GM12892 (cell line): ENCODE measurements at regions not wholly inside any gene's neighbourhood (a gene's known extent, or its start where the extent isn't known, plus 50 kb on each side); places are given as distances from the start of the nearest gene placed in this dataset.

Experiments used
- POLR2A ChIP-seq: IDR thresholded peaks from 2 replicates; pipeline ENCODE4 v1.6.1; 2011; ENCODE audit warnings: low read depth, low read length, control low read depth
- TAF1 ChIP-seq: IDR thresholded peaks from 2 replicates; pipeline ENCODE4 v1.6.1; 2011; ENCODE audit warnings: low read depth, mild to moderate bottlenecking, control low read depth, low read length, borderline replicate concordance

DNA sequence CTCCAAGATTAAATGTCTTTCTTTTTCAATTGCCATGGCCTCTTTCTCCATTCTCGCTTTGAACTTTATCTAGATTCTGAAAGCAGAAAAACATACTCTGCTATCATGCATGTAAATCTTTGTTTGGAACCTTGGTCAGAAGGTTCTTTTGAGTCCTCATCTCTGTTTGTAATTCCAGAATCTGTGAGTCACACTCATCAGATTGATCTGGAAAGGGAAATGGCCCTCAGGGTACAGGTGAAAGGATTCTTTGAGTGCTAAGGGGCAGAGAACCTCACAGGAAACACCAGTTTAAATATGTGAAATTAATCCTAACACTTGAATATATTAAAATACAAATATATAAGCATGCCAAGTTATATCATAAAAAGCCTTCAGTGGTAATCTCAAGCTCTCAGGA is 211.0 kb upstream of the ADGRL3 start:
- TF ChIP-seq TAF1 (no peak), POLR2A (no peak)
